Loucy (cell line): ENCODE measurements at regions not wholly inside any gene's neighbourhood (a gene's known extent, or its start where the extent isn't known, plus 50 kb on each side); places are given as distances from the start of the nearest gene placed in this dataset.

ENCODE experiments used
- H2AFZ ChIP-seq: fragments of 200-600 bp; sonication (generic); 2 replicates; pipeline ENCODE4 v1.6.0; 2016; ENCODE audit warnings: antibody characterized with exemption, mild to moderate bottlenecking, low read length, moderate library complexity
- H3F3A ChIP-seq: fragments of 200-600 bp; 2 replicates; pipeline ENCODE4 v1.6.0; 2016; ENCODE audit warnings: antibody characterized with exemption, low read depth, mild to moderate bottlenecking
- H3K27me3 ChIP-seq: fragments of 200-600 bp; sonication (generic); 2 replicates; pipeline ENCODE4 v1.6.1; 2014; ENCODE audit warnings: low read length, mild to moderate bottlenecking; ENCODE audit not compliant: insufficient read depth, poor library complexity, severe bottlenecking
- H3K36me3 ChIP-seq: fragments of 200-600 bp; sonication (generic); 2 replicates; pipeline ENCODE4 v1.6.1; 2016; ENCODE audit warnings: low read length; ENCODE audit not compliant: insufficient read depth
- H3K4me1 ChIP-seq: fragments of 200-600 bp; sonication (generic); 2 replicates; pipeline ENCODE4 v1.5.1; 2014; ENCODE audit warnings: low read length, mild to moderate bottlenecking; ENCODE audit not compliant: insufficient read depth, poor library complexity, severe bottlenecking
- H3K4me2 ChIP-seq: fragments of 200-600 bp; sonication (generic); 2 replicates; pipeline ENCODE4 v1.6.0; 2014; ENCODE audit warnings: antibody characterized with exemption, low read length, low read depth, mild to moderate bottlenecking; ENCODE audit not compliant: poor library complexity, severe bottlenecking
- H3K4me3 ChIP-seq: fragments of 200-600 bp; sonication (generic); 2 replicates; pipeline ENCODE4 v1.5.1; 2014; ENCODE audit warnings: low read length, mild to moderate bottlenecking, mixed read lengths; ENCODE audit not compliant: poor library complexity, severe bottlenecking
- H3K79me2 ChIP-seq: fragments of 200-600 bp; sonication (generic); 2 replicates; pipeline ENCODE4 v1.6.1; 2014; ENCODE audit warnings: low read length; ENCODE audit not compliant: insufficient read depth
- H3K9ac ChIP-seq: fragments of 200-600 bp; sonication (generic); 2 replicates; pipeline ENCODE4 v1.6.0; 2014; ENCODE audit warnings: mild to moderate bottlenecking, low read depth, low read length, moderate library complexity; ENCODE audit not compliant: poor library complexity, severe bottlenecking
- H3K9me2 ChIP-seq: fragments of 200-600 bp; sonication (generic); replicated peaks from 2 replicates; pipeline ENCODE4 v1.6.1; 2016; ENCODE audit warnings: low read depth, low read length, mixed read lengths
- H3K9me3 ChIP-seq: fragments of 200-600 bp; sonication (generic); 2 replicates; pipeline ENCODE4 v1.6.1; 2014; ENCODE audit warnings: mild to moderate bottlenecking, antibody characterized with exemption, low read length, low read depth; ENCODE audit not compliant: insufficient read depth
- H4K20me1 ChIP-seq: fragments of 200-600 bp; sonication (generic); 2 replicates; pipeline ENCODE4 v1.6.0; 2014; ENCODE audit warnings: antibody characterized with exemption, low read length, mild to moderate bottlenecking; ENCODE audit not compliant: insufficient read depth, poor library complexity, severe bottlenecking
- CTCF ChIP-seq: fragments of 200-600 bp; sonication (generic); conservative IDR thresholded peaks from 2 replicates; pipeline ENCODE4 v1.5.1; 2014; ENCODE audit warnings: mild to moderate bottlenecking, antibody characterized with exemption, low read length
- EZH2phosphoT487 ChIP-seq: fragments of 200-600 bp; IDR thresholded peaks from 2 replicates; pipeline ENCODE4 v1.6.1; 2018; ENCODE audit warnings: antibody characterized with exemption, mild to moderate bottlenecking, moderate library complexity, borderline replicate concordance

- no peak overlapping the region for H3K9ac ChIP-seq
- no peaks in the 10 kb centered on the region for H3K9me2 ChIP-seq
- H3K4me3 ChIP-seq = no peak overlapping the region
- no peaks in the 10 kb centered on the region for H3F3A ChIP-seq
- no peak overlapping the region for H3K4me2 ChIP-seq
- no peaks in the 10 kb centered on the region for H3K36me3 ChIP-seq
- no peaks in the 10 kb centered on the region for H4K20me1 ChIP-seq
- no peaks in the 10 kb centered on the region for H3K27me3 ChIP-seq
- no peak overlapping the region for H2AFZ ChIP-seq
- H3K9me3 ChIP-seq = no peaks in the 10 kb centered on the region
- TF ChIP-seq CTCF = no peak
- no peak for TF ChIP-seq EZH2phosphoT487
- no peaks in the 10 kb centered on the region for H3K4me1 ChIP-seq
- no peaks in the 10 kb centered on the region for H3K79me2 ChIP-seq
Measured at GRCh38 chr12:13668880-13669279, 312.5 kb downstream of the GRIN2B start.

- no peaks in the 10 kb centered on the region for H3K9me2 ChIP-seq
- no peaks in the 10 kb centered on the region for H3F3A ChIP-seq
- H3K9me3 ChIP-seq = no peaks in the 10 kb centered on the region
- no peaks in the 10 kb centered on the region for H3K36me3 ChIP-seq
- no peaks in the 10 kb centered on the region for H4K20me1 ChIP-seq
- H3K9ac ChIP-seq = no peak overlapping the region
- H3K27me3 ChIP-seq = no peaks in the 10 kb centered on the region
- no peaks in the 10 kb centered on the region for H3K4me1 ChIP-seq
- H3K4me2 ChIP-seq = no peak overlapping the region
- no peak for TF ChIP-seq EZH2phosphoT487
- TF ChIP-seq CTCF = no peak
- no peak overlapping the region for H2AFZ ChIP-seq
- no peak overlapping the region for H3K4me3 ChIP-seq
- H3K79me2 ChIP-seq = no peaks in the 10 kb centered on the region
Measured at GRCh38 chr12:13666806-13667205, 314.6 kb downstream of the GRIN2B start.

GRCh38 chr12:13661005-13661887 lies 320.2 kb downstream of the GRIN2B start:
- Histone ChIP-seq H2AFZ (no peak overlapping the region), H3K4me3 (no peak overlapping the region), H3K27me3 (no peaks in the 10 kb centered on the region), H3K9me3 (no peaks in the 10 kb centered on the region), H3K36me3 (no peaks in the 10 kb centered on the region), H3K4me2 (no peak overlapping the region), H3K9me2 (no peaks in the 10 kb centered on the region), H3K79me2 (no peaks in the 10 kb centered on the region), H3F3A (no peaks in the 10 kb centered on the region), H3K9ac (no peak overlapping the region), H3K4me1 (no peaks in the 10 kb centered on the region), H4K20me1 (no peaks in the 10 kb centered on the region)
- peak; percentile 89 for TF ChIP-seq CTCF
- no peak for TF ChIP-seq EZH2phosphoT487
